GM12878 (cell line): ENCODE measurements at regions not wholly inside any gene's neighbourhood (a gene's known extent, or its start where the extent isn't known, plus 50 kb on each side); places are given as distances from the start of the nearest gene placed in this dataset.

Source experiments
- ATAC-seq: fragments of 200-7000 bp; cut with Tn5 transposase; 3 replicates; pipeline ENCODE4 v1.9.1; 2020; ENCODE audit warnings: mild to moderate bottlenecking, moderate library complexity
- BruUV-seq: library from RNA; stranded (reverse); fragments of 400-500 nt; replicated peaks from 2 replicates; lab custom pipeline; 2021; lab: Mats Ljungman, UMichigan
- CTCF ChIA-PET: fragments of 300-600 bp; sonication (Branson Sonifier 250); formaldehyde crosslinking; extraction: SDS; loops from one replicate; lab custom pipeline; 2021; ENCODE audit warnings: inconsistent platforms; lab: Yijun Ruan, JAX
- POLR2A ChIA-PET: fragments of 350-600 bp; formaldehyde crosslinking; extraction: SDS; loops from one replicate; lab custom pipeline; 2021; ENCODE audit warnings: inconsistent platforms; lab: Charles Lee
- RAD21 ChIA-PET: fragments of 300-600 bp; sonication (Branson Sonifier 250); formaldehyde crosslinking; loops from one replicate; lab custom pipeline; 2023; ENCODE audit warnings: antibody characterized with exemption; ENCODE audit not compliant: unreplicated experiment; lab: Charles Lee
- SMC1A ChIA-PET: fragments of 300-600 bp; sonication (Branson Sonifier 250); formaldehyde crosslinking; loops from one replicate; lab custom pipeline; 2023; ENCODE audit not compliant: unreplicated experiment, uncharacterized antibody; lab: Charles Lee
- DNase-seq: peaks from one replicate; pipeline ENCODE4 v3.0.0-alpha.2; 2011; ENCODE audit warnings: low read depth, low spot score
- FAIRE-seq: peaks from 3 replicates; lab custom pipeline; 2011; peaks lifted over from hg19 to GRCh38; lab: Jason Lieb, UNC
- H2AFZ ChIP-seq: 2 replicates; pipeline ENCODE4 v1.6.0; 2011; ENCODE audit warnings: low read depth, low read length, control low read depth; ENCODE audit not compliant: control insufficient read depth
- H3K27ac ChIP-seq: 2 replicates; pipeline ENCODE4 v1.5.1; 2011; ENCODE audit warnings: control low read depth; ENCODE audit not compliant: control insufficient read depth, insufficient read depth
- H3K27me3 ChIP-seq, 2 experiments: replicated peaks in 1 of 2; 2 replicates each; pipeline versions ENCODE4 v1.6.0 to v1.6.1; 2011; ENCODE audit warnings: low read length in 1 of 2; ENCODE audit not compliant: control insufficient read depth in 2 of 2, insufficient read depth in 2 of 2
- H3K36me3 ChIP-seq, 2 experiments: 2 replicates each; pipeline ENCODE4 v1.5.1; 2011; ENCODE audit warnings: low read length in 1 of 2; ENCODE audit not compliant: control insufficient read depth in 2 of 2, insufficient read depth in 2 of 2
- H3K4me1 ChIP-seq: 2 replicates; pipeline ENCODE4 v1.6.1; 2011; ENCODE audit warnings: mild to moderate bottlenecking, low read length, moderate library complexity, mixed read lengths; ENCODE audit not compliant: control insufficient read depth, insufficient read depth
- H3K4me2 ChIP-seq: 2 replicates; pipeline ENCODE4 v1.6.0; 2011; ENCODE audit warnings: control low read depth; ENCODE audit not compliant: control insufficient read depth, insufficient read depth
- H3K4me3 ChIP-seq: fragments of 200-600 bp; sonication (generic); 2 replicates; pipeline ENCODE4 v1.5.1; 2016
- H3K79me2 ChIP-seq: 2 replicates; pipeline ENCODE4 v1.6.0; 2011; ENCODE audit warnings: low read length; ENCODE audit not compliant: control insufficient read depth, insufficient read depth
- H3K9ac ChIP-seq: 2 replicates; pipeline ENCODE4 v1.8.0; 2011; ENCODE audit warnings: low read length, control low read depth, mixed read lengths; ENCODE audit not compliant: control insufficient read depth, insufficient read depth
- H3K9me3 ChIP-seq: replicated peaks from 3 replicates; pipeline ENCODE4 v1.5.1; 2011; ENCODE audit warnings: mild to moderate bottlenecking, low read length; ENCODE audit not compliant: control insufficient read depth, insufficient read depth
- H4K20me1 ChIP-seq: 2 replicates; pipeline ENCODE4 v1.6.0; 2011; ENCODE audit not compliant: control insufficient read depth, insufficient read depth
- BMI1 ChIP-seq: fragments of 450-650 bp; IDR thresholded peaks from 2 replicates; pipeline ENCODE4 v1.6.1; 2016; ENCODE audit warnings: mild to moderate bottlenecking, moderate library complexity, borderline replicate concordance
- BRCA1 ChIP-seq: IDR thresholded peaks from 2 replicates; pipeline ENCODE4 v1.6.1; 2011; ENCODE audit warnings: low read depth, low read length, improper control_type of control experiment
- ESRRA ChIP-seq: IDR thresholded peaks from 2 replicates; pipeline ENCODE4 v1.6.1; 2012; ENCODE audit warnings: mild to moderate bottlenecking, low read length, improper control_type of control experiment
- HDAC2 ChIP-seq: fragments of 200-600 bp; sonication (generic); IDR thresholded peaks from 2 replicates; pipeline ENCODE4 v1.6.1; 2017
- IKZF2 ChIP-seq, 2 experiments: fragments of 450-650 bp; IDR thresholded peaks; 2 replicates each; pipeline ENCODE4 v1.6.1; 2017; ENCODE audit warnings: mild to moderate bottlenecking in 2 of 2, moderate library complexity in 2 of 2
- MXI1 ChIP-seq: fragments of 150-350 bp; IDR thresholded peaks from 2 replicates; pipeline ENCODE4 v1.6.1; 2011; ENCODE audit warnings: low read depth, mild to moderate bottlenecking, inconsistent platforms, low read length, improper control_type of control experiment
- MYC ChIP-seq: IDR thresholded peaks from 2 replicates; pipeline ENCODE4 v1.6.1; 2011; ENCODE audit warnings: mild to moderate bottlenecking, low read length, moderate library complexity, inconsistent platforms; ENCODE audit not compliant: insufficient read depth, insufficient replicate concordance, insufficient read length, severe bottlenecking
- NR2F1 ChIP-seq: fragments of 450-650 bp; conservative IDR thresholded peaks from 2 replicates; pipeline ENCODE4 v1.6.1; 2017; ENCODE audit warnings: mild to moderate bottlenecking
- NRF1 ChIP-seq: conservative IDR thresholded peaks from 2 replicates; pipeline ENCODE4 v1.6.1; 2011; ENCODE audit warnings: mild to moderate bottlenecking, low read depth, low read length, improper control_type of control experiment
- PAX8 ChIP-seq: fragments of 450-650 bp; IDR thresholded peaks from 2 replicates; pipeline ENCODE4 v1.6.1; 2017; ENCODE audit warnings: mild to moderate bottlenecking, moderate library complexity
- RELA ChIP-seq: fragments of 450-650 bp; IDR thresholded peaks from 2 replicates; pipeline ENCODE4 v1.8.0; 2014; ENCODE audit warnings: borderline replicate concordance; ENCODE audit not compliant: partially characterized antibody
- SIN3A ChIP-seq: IDR thresholded peaks from 2 replicates; pipeline ENCODE4 v1.6.1; 2012; ENCODE audit warnings: low read depth, low read length, improper control_type of control experiment
- SUZ12 ChIP-seq: fragments of 200-600 bp; sonication (generic); IDR thresholded peaks from one replicate; pipeline ENCODE4 v1.6.1; 2018; ENCODE audit warnings: antibody characterized with exemption, mild to moderate bottlenecking; ENCODE audit not compliant: unreplicated experiment
- TARDBP ChIP-seq: IDR thresholded peaks from 2 replicates; pipeline ENCODE4 v1.6.1; 2016; ENCODE audit warnings: borderline replicate concordance
- ZZZ3 ChIP-seq: IDR thresholded peaks from 2 replicates; pipeline ENCODE4 v1.6.1; 2011; ENCODE audit warnings: low read depth; ENCODE audit not compliant: control insufficient read depth, insufficient read length
- WGBS: methylation state at CpG from one replicate; pipeline ENCODE4 v1.1.6; 2016; ENCODE audit warnings: low lambda C conversion rate; ENCODE audit not compliant: insufficient replicate concordance, insufficient coverage; ENCODE audit errors: missing lambda C conversion rate; 5-methylcytosine and 5-hydroxymethylcytosine counted together
- in situ Hi-C: fragments of 300-500 bp; cut with MboI; formaldehyde crosslinking; loops from 9 replicates; pipeline ENCODE4 v1.14.3; 2018; ENCODE audit warnings: mixed read lengths
- intact Hi-C: fragments of 100-400 bp; cut with micrococcal nuclease; formaldehyde crosslinking; loops from one replicate; pipeline ENCODE4 v1.14.2; 2022; ENCODE audit not compliant: unreplicated experiment
- TF ChIP-seq, protein P1 (sequence below): fragments of 450-650 bp; IDR thresholded peaks from 2 replicates; pipeline ENCODE4 v1.6.1; 2017; ENCODE audit warnings: mild to moderate bottlenecking, low read depth, inconsistent platforms; ENCODE audit not compliant: poor library complexity, severe bottlenecking
- TF ChIP-seq, protein P2 (sequence below): fragments of 450-650 bp; IDR thresholded peaks from 2 replicates; pipeline ENCODE4 v1.6.1; 2017; ENCODE audit warnings: low read depth, mild to moderate bottlenecking, moderate library complexity
- TF ChIP-seq, protein P3 (sequence below): fragments of 150-350 bp; IDR thresholded peaks from 2 replicates; pipeline ENCODE4 v1.6.1; 2014; ENCODE audit warnings: mild to moderate bottlenecking, low read depth, low read length

DNA sequence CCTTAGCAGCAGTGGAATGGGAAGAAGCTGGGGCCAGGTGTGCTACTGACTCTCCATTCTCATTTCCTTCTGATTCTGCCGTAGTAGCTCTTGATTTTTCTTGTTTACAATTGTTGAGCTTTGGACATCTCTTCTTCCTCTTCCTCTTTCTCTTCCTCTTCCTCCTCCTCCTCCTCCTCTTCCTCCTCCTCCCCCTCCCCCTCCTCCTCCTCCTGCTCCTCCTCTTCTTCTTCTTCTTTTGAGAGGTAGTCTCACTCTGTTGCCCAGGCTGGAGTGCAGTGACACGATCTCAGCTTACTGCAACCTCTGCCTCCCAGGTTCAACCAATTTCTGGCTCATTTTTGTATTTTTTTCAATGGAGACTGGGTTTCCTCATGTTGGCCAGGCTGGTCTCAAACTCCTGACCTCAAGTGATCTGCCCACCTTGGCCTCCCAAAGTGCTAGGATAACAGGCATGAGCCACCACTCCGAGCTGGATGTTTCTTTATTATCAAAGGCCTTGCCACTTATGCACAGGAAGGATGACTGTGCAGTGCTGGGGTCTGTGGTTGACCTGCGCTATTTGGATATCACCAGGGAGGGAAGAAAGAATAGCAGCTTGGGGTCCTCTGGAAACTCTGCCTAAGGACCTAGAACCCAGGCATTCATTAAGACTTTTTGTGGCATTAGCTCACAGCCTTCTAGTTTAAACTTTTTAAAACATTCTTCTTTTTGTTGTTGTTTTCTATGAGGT is 127.8 kb upstream of the KCNJ16 start:
- RAD21 ChIA-PET = no interaction called here

More for the DNA sequence above, 127.8 kb upstream of the KCNJ16 start:
- no peak overlapping the region for H3K4me2 ChIP-seq
- ATAC-seq = no peak
- TF ChIP-seq PAX8 = no peak
- TF ChIP-seq BMI1 = no peak
- TF ChIP-seq RELA = no peak
- no peak for TF ChIP-seq SUZ12
- TF ChIP-seq IKZF2 (IDR thresholded peaks at IDR 0.05) = no peak
- TF ChIP-seq SIN3A = no peak
- TF ChIP-seq ESRRA = no peak
- no peak for TF ChIP-seq MYC
- TF ChIP-seq TARDBP = no peak
- TF ChIP-seq ZZZ3 = no peak
- TF ChIP-seq HDAC2 = no peak
- TF ChIP-seq, protein P1, sequence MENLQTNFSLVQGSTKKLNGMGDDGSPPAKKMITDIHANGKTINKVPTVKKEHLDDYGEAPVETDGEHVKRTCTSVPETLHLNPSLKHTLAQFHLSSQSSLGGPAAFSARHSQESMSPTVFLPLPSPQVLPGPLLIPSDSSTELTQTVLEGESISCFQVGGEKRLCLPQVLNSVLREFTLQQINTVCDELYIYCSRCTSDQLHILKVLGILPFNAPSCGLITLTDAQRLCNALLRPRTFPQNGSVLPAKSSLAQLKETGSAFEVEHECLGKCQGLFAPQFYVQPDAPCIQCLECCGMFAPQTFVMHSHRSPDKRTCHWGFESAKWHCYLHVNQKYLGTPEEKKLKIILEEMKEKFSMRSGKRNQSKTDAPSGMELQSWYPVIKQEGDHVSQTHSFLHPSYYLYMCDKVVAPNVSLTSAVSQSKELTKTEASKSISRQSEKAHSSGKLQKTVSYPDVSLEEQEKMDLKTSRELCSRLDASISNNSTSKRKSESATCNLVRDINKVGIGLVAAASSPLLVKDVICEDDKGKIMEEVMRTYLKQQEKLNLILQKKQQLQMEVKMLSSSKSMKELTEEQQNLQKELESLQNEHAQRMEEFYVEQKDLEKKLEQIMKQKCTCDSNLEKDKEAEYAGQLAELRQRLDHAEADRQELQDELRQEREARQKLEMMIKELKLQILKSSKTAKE = no peak
- TF ChIP-seq, protein P2, sequence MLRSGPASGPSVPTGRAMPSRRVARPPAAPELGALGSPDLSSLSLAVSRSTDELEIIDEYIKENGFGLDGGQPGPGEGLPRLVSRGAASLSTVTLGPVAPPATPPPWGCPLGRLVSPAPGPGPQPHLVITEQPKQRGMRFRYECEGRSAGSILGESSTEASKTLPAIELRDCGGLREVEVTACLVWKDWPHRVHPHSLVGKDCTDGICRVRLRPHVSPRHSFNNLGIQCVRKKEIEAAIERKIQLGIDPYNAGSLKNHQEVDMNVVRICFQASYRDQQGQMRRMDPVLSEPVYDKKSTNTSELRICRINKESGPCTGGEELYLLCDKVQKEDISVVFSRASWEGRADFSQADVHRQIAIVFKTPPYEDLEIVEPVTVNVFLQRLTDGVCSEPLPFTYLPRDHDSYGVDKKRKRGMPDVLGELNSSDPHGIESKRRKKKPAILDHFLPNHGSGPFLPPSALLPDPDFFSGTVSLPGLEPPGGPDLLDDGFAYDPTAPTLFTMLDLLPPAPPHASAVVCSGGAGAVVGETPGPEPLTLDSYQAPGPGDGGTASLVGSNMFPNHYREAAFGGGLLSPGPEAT = no peak
- no peak for TF ChIP-seq MXI1
- TF ChIP-seq, protein P3, sequence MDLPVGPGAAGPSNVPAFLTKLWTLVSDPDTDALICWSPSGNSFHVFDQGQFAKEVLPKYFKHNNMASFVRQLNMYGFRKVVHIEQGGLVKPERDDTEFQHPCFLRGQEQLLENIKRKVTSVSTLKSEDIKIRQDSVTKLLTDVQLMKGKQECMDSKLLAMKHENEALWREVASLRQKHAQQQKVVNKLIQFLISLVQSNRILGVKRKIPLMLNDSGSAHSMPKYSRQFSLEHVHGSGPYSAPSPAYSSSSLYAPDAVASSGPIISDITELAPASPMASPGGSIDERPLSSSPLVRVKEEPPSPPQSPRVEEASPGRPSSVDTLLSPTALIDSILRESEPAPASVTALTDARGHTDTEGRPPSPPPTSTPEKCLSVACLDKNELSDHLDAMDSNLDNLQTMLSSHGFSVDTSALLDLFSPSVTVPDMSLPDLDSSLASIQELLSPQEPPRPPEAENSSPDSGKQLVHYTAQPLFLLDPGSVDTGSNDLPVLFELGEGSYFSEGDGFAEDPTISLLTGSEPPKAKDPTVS = no peak
- TF ChIP-seq NRF1 = no peak
- TF ChIP-seq BRCA1 = no peak
- TF ChIP-seq NR2F1 = no peak
- TF ChIP-seq, all 136 proteins: peak for 0
- CTCF ChIA-PET = interaction anchor here (1.1 kb wide), 1 partner anchor 674 kb away, joined by 3 read pairs; no protein-coding TSS in a partner anchor
- no peak overlapping the region for H3K27ac ChIP-seq
- H3K4me1 ChIP-seq = no peaks in the 10 kb centered on the region
- no peaks in the 10 kb centered on the region for H4K20me1 ChIP-seq
- no peaks in the 10 kb centered on the region for H3K27me3 ChIP-seq
- FAIRE-seq (no peak), DNase-seq (no peak)
- no peaks in the 10 kb centered on the region for H3K79me2 ChIP-seq
- in situ Hi-C loops (no loop called here), intact Hi-C loops (no loop called here)
- no peak overlapping the region for H2AFZ ChIP-seq
- H3K4me3 ChIP-seq = no peak overlapping the region
- BruUV-seq = no TSS peak
- H3K36me3 ChIP-seq = no peaks in the 10 kb centered on the region
- 15% methylated on average over 4 of the region's 4 CpGs for WGBS
- SMC1A ChIA-PET = interaction anchor here (0.9 kb wide), 1 partner anchor 9 kb away, joined by 3 read pairs; no protein-coding TSS in a partner anchor
- POLR2A ChIA-PET = no interaction called here
- no peaks in the 10 kb centered on the region for H3K9me3 ChIP-seq
- H3K9ac ChIP-seq = no peak overlapping the region
